Karpas-422 (cell line): ENCODE measurements at regions not wholly inside any gene's neighbourhood (a gene's known extent, or its start where the extent isn't known, plus 50 kb on each side); places are given as distances from the start of the nearest gene placed in this dataset.

Experiments used
- DNase-seq: peaks from one replicate; pipeline ENCODE4 v3.0.0-alpha.2; 2015
- H2AFZ ChIP-seq: fragments of 200-600 bp; sonication (generic); 2 replicates; pipeline ENCODE4 v1.6.1; 2014; ENCODE audit warnings: antibody characterized with exemption, low read length, mixed read lengths
- H3K27ac ChIP-seq: fragments of 200-600 bp; sonication (generic); 2 replicates; pipeline ENCODE4 v1.5.1; 2014; ENCODE audit warnings: mild to moderate bottlenecking, low read length, moderate library complexity
- H3K27me3 ChIP-seq: fragments of 200-600 bp; sonication (generic); 2 replicates; pipeline ENCODE4 v1.6.1; 2014; ENCODE audit warnings: low read length, mixed read lengths
- H3K36me3 ChIP-seq: fragments of 200-600 bp; sonication (generic); 2 replicates; pipeline ENCODE4 v1.6.1; 2014; ENCODE audit warnings: low read length, mixed read lengths; ENCODE audit not compliant: insufficient read depth
- H3K4me1 ChIP-seq: fragments of 200-600 bp; sonication (generic); 2 replicates; pipeline ENCODE4 v1.6.1; 2014; ENCODE audit warnings: mild to moderate bottlenecking, low read length, mixed read lengths
- H3K4me2 ChIP-seq: fragments of 200-600 bp; sonication (generic); 2 replicates; pipeline ENCODE4 v1.6.1; 2014; ENCODE audit warnings: low read length, low read depth, mild to moderate bottlenecking; ENCODE audit not compliant: poor library complexity, severe bottlenecking
- H3K4me3 ChIP-seq: fragments of 200-600 bp; sonication (generic); 2 replicates; pipeline ENCODE4 v1.5.1; 2014; ENCODE audit warnings: mild to moderate bottlenecking, antibody characterized with exemption, low read length, mixed read lengths
- H3K79me2 ChIP-seq: fragments of 200-600 bp; sonication (generic); 2 replicates; pipeline ENCODE4 v1.6.1; 2014; ENCODE audit warnings: mild to moderate bottlenecking, low read length, mixed read lengths
- H3K9ac ChIP-seq: fragments of 200-600 bp; sonication (generic); 2 replicates; pipeline ENCODE4 v1.6.0; 2014; ENCODE audit warnings: low read length
- H3K9me2 ChIP-seq: fragments of 200-600 bp; sonication (generic), shearing (Covaris generic); replicated peaks from 2 replicates; pipeline ENCODE4 v1.6.0; 2014; ENCODE audit warnings: mild to moderate bottlenecking, low read length, moderate library complexity; ENCODE audit not compliant: insufficient read depth
- H3K9me3 ChIP-seq: fragments of 300-700, 200-600 bp; sonication (generic); 2 replicates; pipeline ENCODE4 v1.6.1; 2014; ENCODE audit warnings: low read length, mixed read lengths
- H4K20me1 ChIP-seq: fragments of 200-600 bp; sonication (generic); 2 replicates; pipeline ENCODE4 v1.6.1; 2014; ENCODE audit warnings: mild to moderate bottlenecking, antibody characterized with exemption, low read length, low read depth; ENCODE audit not compliant: insufficient read depth

GRCh38 chr5:106171132-106171531, 1499.6 kb downstream of the EFNA5 start:
- Histone ChIP-seq H3K27me3 (no peaks in the 10 kb centered on the region), H3K27ac (no peak overlapping the region), H3K9me2 (no peaks in the 10 kb centered on the region), H3K9ac (no peak overlapping the region), H4K20me1 (no peaks in the 10 kb centered on the region), H2AFZ (no peak overlapping the region), H3K36me3 (no peaks in the 10 kb centered on the region), H3K4me1 (no peaks in the 10 kb centered on the region), H3K4me3 (no peak overlapping the region), H3K79me2 (no peaks in the 10 kb centered on the region), H3K9me3 (peaks cover 20% of the 10 kb centered on the region), H3K4me2 (no peak overlapping the region)
- no peak for DNase-seq

GRCh38 chr5:106167766-106168165, 1503.0 kb downstream of the EFNA5 start:
- H3K79me2 ChIP-seq = no peaks in the 10 kb centered on the region
- H3K4me1 ChIP-seq = no peaks in the 10 kb centered on the region
- no peak overlapping the region for H3K4me2 ChIP-seq
- H3K36me3 ChIP-seq = no peaks in the 10 kb centered on the region
- H4K20me1 ChIP-seq = no peaks in the 10 kb centered on the region
- no peaks in the 10 kb centered on the region for H3K9me2 ChIP-seq
- no peak overlapping the region for H2AFZ ChIP-seq
- no peak for DNase-seq
- no peak overlapping the region for H3K27ac ChIP-seq
- H3K27me3 ChIP-seq = no peaks in the 10 kb centered on the region
- no peak overlapping the region for H3K9ac ChIP-seq
- no peak overlapping the region for H3K4me3 ChIP-seq
- peaks cover 20% of the 10 kb centered on the region for H3K9me3 ChIP-seq

- Histone ChIP-seq H3K4me2 (no peak overlapping the region), H3K36me3 (no peaks in the 10 kb centered on the region), H3K9me3 (peaks cover 13% of the 10 kb centered on the region), H3K79me2 (no peaks in the 10 kb centered on the region), H3K4me1 (no peaks in the 10 kb centered on the region), H3K4me3 (no peak overlapping the region), H3K9ac (no peak overlapping the region), H4K20me1 (no peaks in the 10 kb centered on the region), H3K27me3 (no peaks in the 10 kb centered on the region), H2AFZ (no peak overlapping the region), H3K27ac (no peak overlapping the region), H3K9me2 (no peaks in the 10 kb centered on the region)
- DNase-seq = no peak
Observed at GRCh38 chr5:106163233-106163632, 1507.5 kb downstream of the EFNA5 start.

DNA sequence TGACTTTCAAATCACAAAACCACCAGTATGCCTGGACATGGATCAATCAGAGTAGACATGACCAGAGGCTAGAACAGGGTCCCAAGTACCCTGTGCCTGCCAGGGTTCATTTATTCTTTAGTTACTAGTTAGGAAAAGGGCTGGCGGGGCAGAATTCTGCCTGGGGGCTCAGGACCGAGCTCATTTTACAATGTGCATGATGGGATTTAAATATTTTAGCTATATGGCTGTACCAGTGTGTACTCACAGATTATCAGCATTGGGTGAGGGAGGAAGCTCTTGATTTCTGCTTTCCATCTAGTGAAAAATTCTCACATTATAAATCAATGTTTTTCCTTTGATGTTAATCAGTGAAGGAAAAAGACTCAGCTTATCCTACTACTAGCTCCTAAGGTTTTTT, 1511.1 kb downstream of the EFNA5 start:
- Histone ChIP-seq H3K79me2 (no peaks in the 10 kb centered on the region), H3K36me3 (no peaks in the 10 kb centered on the region), H3K4me3 (no peak overlapping the region), H3K27ac (no peak overlapping the region), H3K27me3 (no peaks in the 10 kb centered on the region), H3K9me2 (no peaks in the 10 kb centered on the region), H3K9ac (no peak overlapping the region), H3K4me1 (no peaks in the 10 kb centered on the region), H3K9me3 (peaks cover 16% of the 10 kb centered on the region), H2AFZ (no peak overlapping the region), H4K20me1 (no peaks in the 10 kb centered on the region), H3K4me2 (no peak overlapping the region)
- no peak for DNase-seq

DNA sequence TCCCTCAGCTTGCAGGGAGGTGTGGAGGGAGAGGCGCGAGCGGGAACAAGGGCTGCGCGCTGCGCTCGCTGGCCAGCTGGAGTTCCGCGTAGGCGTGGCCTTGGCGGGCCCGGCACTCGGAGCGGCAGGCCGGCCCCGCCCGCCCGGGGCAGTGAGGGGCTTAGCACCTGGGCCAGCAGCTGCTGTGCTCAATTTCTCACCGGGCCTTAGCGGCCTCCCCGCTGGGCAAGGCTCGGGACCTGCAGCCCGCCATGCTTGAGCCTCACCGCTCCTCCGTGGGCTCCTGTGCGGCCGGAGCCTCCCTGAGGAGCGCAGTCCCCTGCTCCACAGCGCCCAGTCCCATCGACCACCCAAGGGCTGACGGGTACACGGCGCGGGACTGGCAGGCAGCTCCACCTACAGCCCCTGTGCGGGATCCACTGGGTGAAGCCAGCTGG, 1516.4 kb downstream of the EFNA5 start:
- H3K9ac ChIP-seq = no peak overlapping the region
- no peak overlapping the region for H3K27ac ChIP-seq
- H3K4me2 ChIP-seq = no peak overlapping the region
- H4K20me1 ChIP-seq = no peaks in the 10 kb centered on the region
- no peak for DNase-seq
- no peaks in the 10 kb centered on the region for H3K27me3 ChIP-seq
- no peaks in the 10 kb centered on the region for H3K36me3 ChIP-seq
- H2AFZ ChIP-seq = no peak overlapping the region
- no peaks in the 10 kb centered on the region for H3K79me2 ChIP-seq
- H3K9me3 ChIP-seq = peaks cover 23% of the 10 kb centered on the region
- no peaks in the 10 kb centered on the region for H3K4me1 ChIP-seq
- no peak overlapping the region for H3K4me3 ChIP-seq
- H3K9me2 ChIP-seq = no peaks in the 10 kb centered on the region

DNA sequence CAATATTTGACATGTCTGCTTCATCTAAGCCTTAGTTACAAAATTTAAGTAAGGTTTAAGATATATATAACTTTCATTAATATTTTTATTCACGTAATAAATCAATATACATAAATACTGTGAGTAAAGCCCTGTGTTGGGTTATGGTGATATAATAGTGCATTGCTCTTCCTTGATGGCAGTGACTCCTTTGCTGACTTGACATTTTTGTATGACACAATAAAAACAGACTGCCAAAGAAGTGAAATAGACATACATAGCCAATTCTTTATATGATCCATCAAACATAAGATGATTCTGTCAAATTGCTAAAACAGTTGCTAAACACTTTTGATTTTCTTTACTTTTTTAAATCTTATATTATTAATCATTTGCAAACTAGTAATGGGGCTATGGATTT, 1518.2 kb downstream of the EFNA5 start:
- H3K27me3 ChIP-seq = no peaks in the 10 kb centered on the region
- DNase-seq = no peak

DNA sequence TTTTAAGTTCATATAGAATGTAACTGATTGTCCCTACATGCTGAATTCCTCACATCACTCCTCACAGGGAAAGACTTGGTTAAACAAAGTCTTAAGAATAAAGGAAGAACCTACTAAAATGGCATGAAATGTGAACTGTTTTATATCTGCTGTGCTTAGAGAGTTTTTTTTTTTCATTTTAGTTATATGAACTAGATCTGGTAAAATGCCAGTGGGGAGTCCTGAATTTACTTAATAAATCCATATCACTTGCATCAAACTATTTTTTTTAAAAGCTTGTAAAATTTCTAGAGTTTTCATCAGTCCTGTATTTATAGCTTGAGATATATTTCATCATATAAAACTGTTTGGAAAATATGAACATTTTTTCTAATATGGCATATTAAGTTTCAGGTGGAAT, 1528.6 kb downstream of the EFNA5 start:
- no peak overlapping the region for H3K4me3 ChIP-seq
- H3K36me3 ChIP-seq = no peaks in the 10 kb centered on the region
- no peaks in the 10 kb centered on the region for H3K27me3 ChIP-seq
- H2AFZ ChIP-seq = no peak overlapping the region
- H3K4me2 ChIP-seq = no peak overlapping the region
- H3K9me3 ChIP-seq = peaks cover 21% of the 10 kb centered on the region
- H3K27ac ChIP-seq = no peak overlapping the region
- no peak for DNase-seq
- H3K9ac ChIP-seq = no peak overlapping the region
- no peaks in the 10 kb centered on the region for H3K4me1 ChIP-seq
- no peaks in the 10 kb centered on the region for H3K9me2 ChIP-seq
- H4K20me1 ChIP-seq = no peaks in the 10 kb centered on the region
- no peaks in the 10 kb centered on the region for H3K79me2 ChIP-seq

More for the DNA sequence above, 1518.2 kb downstream of the EFNA5 start:
- Histone ChIP-seq H3K9me2 (no peaks in the 10 kb centered on the region), H2AFZ (no peak overlapping the region), H3K9me3 (peaks cover 23% of the 10 kb centered on the region), H3K4me3 (no peak overlapping the region), H3K36me3 (no peaks in the 10 kb centered on the region), H3K9ac (no peak overlapping the region), H3K4me2 (no peak overlapping the region), H3K27ac (no peak overlapping the region), H3K79me2 (no peaks in the 10 kb centered on the region), H3K4me1 (no peaks in the 10 kb centered on the region), H4K20me1 (no peaks in the 10 kb centered on the region)

GRCh38 chr5:106140101-106140500, 1530.6 kb downstream of the EFNA5 start:
- no peak overlapping the region for H3K4me2 ChIP-seq
- H3K36me3 ChIP-seq = no peaks in the 10 kb centered on the region
- no peak overlapping the region for H3K4me3 ChIP-seq
- H3K9me3 ChIP-seq = peaks cover 18% of the 10 kb centered on the region
- no peaks in the 10 kb centered on the region for H3K9me2 ChIP-seq
- H3K27me3 ChIP-seq = no peaks in the 10 kb centered on the region
- no peak overlapping the region for H2AFZ ChIP-seq
- DNase-seq = no peak
- H3K4me1 ChIP-seq = no peaks in the 10 kb centered on the region
- no peaks in the 10 kb centered on the region for H4K20me1 ChIP-seq
- H3K79me2 ChIP-seq = no peaks in the 10 kb centered on the region
- no peak overlapping the region for H3K27ac ChIP-seq
- no peak overlapping the region for H3K9ac ChIP-seq

- Histone ChIP-seq H3K9me2 (no peaks in the 10 kb centered on the region), H3K4me2 (no peak overlapping the region), H3K4me3 (no peak overlapping the region), H4K20me1 (no peaks in the 10 kb centered on the region), H3K9ac (no peak overlapping the region), H3K36me3 (no peaks in the 10 kb centered on the region), H3K79me2 (no peaks in the 10 kb centered on the region), H2AFZ (no peak overlapping the region), H3K4me1 (no peaks in the 10 kb centered on the region), H3K27ac (no peak overlapping the region), H3K27me3 (no peaks in the 10 kb centered on the region), H3K9me3 (peaks cover 24% of the 10 kb centered on the region)
- no peak for DNase-seq
Observed at GRCh38 chr5:106136061-106136460, 1534.7 kb downstream of the EFNA5 start.
